GM13976 (cell line): ENCODE measurements at regions not wholly inside any gene's neighbourhood (a gene's known extent, or its start where the extent isn't known, plus 50 kb on each side); places are given as distances from the start of the nearest gene placed in this dataset.
"Not testable (repeated sequence)": the region's sequence is repeated elsewhere in the genome, so short reads cannot be mapped to it uniquely, and the experiment has no call there.

Experiments
- DNase-seq: peaks from one replicate; pipeline ENCODE4 v3.0.0; 2012; ENCODE audit warnings: low spot score
- in situ Hi-C: fragments of 300-500 bp; cut with MboI; formaldehyde crosslinking; loops from one replicate; pipeline ENCODE4 v1.12.0; 2022; ENCODE audit warnings: low sequenced_read_pairs, mixed read lengths, inconsistent platforms; ENCODE audit not compliant: unreplicated experiment
- TF ChIP-seq, protein P1 (sequence below): IDR thresholded peaks from 2 replicates; pipeline ENCODE4 v1.5.1; 2012; ENCODE audit warnings: borderline replicate concordance, mild to moderate bottlenecking; ENCODE audit not compliant: insufficient read depth; ENCODE audit errors: extremely low read depth, missing control alignments, control extremely low read depth

DNA sequence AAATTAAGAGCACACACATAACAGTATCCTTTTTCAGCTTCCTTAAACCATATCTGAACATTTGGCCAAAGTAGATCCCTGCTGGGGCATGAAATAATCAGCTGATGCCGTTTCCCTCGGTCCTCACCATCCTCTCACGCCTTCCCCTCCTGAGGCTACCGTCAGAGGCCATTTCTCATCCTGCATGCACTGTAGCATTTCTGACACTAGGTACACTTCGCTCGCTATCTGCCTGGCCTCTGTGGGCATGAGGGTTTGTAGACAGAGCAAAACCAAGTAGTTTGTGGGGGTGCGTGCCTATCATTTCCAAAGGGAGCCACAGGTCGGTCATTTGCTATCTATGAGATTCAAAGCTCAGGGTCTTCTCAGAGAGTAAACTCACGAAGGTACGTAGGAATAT lies 131.9 kb downstream of the BOD1 start:
- in situ Hi-C loops = no loop called here
- TF ChIP-seq, protein P1, sequence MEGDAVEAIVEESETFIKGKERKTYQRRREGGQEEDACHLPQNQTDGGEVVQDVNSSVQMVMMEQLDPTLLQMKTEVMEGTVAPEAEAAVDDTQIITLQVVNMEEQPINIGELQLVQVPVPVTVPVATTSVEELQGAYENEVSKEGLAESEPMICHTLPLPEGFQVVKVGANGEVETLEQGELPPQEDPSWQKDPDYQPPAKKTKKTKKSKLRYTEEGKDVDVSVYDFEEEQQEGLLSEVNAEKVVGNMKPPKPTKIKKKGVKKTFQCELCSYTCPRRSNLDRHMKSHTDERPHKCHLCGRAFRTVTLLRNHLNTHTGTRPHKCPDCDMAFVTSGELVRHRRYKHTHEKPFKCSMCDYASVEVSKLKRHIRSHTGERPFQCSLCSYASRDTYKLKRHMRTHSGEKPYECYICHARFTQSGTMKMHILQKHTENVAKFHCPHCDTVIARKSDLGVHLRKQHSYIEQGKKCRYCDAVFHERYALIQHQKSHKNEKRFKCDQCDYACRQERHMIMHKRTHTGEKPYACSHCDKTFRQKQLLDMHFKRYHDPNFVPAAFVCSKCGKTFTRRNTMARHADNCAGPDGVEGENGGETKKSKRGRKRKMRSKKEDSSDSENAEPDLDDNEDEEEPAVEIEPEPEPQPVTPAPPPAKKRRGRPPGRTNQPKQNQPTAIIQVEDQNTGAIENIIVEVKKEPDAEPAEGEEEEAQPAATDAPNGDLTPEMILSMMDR = no peak
- DNase-seq = no peak

DNA sequence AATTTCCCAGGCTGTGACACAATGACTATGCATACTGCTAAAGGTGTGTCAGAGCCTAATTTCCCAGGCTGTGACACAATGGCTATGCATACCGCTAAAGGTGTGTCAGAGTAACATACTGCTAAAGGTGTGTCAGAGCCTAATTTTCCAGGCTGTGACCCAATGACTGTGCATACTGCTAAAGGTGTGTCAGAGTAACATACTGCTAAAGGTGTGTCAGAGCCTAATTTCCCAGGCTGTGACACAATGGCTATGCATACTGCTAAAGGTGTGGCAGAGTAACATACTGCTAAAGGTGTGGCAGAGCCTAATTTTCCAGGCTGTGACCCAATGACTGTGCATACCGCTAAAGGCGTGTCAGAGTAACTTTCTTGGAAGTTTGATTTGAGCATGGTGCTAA lies 132.9 kb downstream of the BOD1 start:
- DNase-seq, in situ Hi-C loops: not testable (repeated sequence)

DNA sequence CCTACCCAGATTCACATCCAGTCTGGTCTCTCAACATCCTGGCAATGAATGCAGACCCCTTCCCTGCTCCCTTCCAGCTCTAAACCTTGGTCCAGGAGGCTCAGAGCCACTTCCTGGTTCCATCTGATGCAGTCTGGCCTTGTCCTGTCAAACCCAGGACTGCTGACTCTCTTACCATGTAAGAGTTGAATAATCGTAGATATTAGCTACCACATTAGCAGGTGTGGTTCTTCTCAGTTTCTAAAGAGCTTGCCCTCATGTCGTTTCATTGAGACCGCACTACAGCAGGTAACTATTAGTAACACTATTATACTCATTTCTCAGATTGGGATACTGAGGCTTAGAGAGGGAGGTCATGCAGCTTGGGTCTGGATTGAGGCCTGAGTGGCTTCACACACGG lies 133.3 kb downstream of the BOD1 start:
- in situ Hi-C loops = no loop called here
- no peak for DNase-seq
- TF ChIP-seq, protein P1 = no peak

DNA sequence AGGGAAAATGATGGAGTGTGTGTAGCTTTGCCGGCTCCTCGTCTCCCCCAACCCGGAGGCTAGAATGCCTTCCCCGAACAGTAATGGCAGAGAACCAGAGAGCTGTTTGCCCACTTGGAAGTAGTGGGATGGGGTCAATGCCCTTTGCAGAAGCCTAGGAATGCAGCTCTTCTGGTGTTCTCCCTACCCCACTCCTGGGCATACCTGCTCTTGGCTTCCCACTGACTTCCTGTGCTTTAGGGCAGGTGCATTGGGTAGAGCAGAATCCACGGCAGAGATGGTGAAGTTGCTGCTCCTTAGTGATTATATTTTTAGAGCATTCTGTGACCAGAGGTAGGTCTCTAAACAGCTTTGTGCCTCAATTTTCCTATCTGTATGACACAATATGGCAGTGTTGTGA lies 134.6 kb downstream of the BOD1 start:
- TF ChIP-seq, protein P1 = no peak
- in situ Hi-C loops = no loop called here
- DNase-seq = no peak

- in situ Hi-C loops = no loop called here
- DNase-seq = no peak
- TF ChIP-seq, protein P1 = no peak
Measured at GRCh38 chr5:173480896-173481295, 135.6 kb downstream of the BOD1 start.

DNA sequence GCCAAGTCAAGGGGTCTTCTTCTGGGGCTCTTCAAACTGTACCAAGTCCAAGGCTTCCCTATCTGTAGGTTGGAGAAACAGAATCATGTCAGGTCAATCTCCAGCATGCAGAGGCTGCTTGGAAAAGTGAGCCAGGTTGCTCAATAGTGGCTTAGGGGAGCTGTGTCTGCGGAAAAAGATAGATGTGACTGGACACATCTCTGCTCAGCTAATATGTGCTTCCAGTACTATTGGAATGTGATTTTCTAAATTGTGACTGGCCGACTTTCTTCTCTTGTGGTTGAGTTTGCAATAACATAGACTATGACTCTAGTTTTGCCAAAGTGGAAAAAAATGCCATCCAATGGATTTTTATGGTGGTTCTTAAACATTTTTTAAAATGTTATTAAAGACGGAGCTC lies 136.7 kb downstream of the BOD1 start:
- in situ Hi-C loops = no loop called here
- TF ChIP-seq, protein P1 = no peak
- no peak for DNase-seq

DNA sequence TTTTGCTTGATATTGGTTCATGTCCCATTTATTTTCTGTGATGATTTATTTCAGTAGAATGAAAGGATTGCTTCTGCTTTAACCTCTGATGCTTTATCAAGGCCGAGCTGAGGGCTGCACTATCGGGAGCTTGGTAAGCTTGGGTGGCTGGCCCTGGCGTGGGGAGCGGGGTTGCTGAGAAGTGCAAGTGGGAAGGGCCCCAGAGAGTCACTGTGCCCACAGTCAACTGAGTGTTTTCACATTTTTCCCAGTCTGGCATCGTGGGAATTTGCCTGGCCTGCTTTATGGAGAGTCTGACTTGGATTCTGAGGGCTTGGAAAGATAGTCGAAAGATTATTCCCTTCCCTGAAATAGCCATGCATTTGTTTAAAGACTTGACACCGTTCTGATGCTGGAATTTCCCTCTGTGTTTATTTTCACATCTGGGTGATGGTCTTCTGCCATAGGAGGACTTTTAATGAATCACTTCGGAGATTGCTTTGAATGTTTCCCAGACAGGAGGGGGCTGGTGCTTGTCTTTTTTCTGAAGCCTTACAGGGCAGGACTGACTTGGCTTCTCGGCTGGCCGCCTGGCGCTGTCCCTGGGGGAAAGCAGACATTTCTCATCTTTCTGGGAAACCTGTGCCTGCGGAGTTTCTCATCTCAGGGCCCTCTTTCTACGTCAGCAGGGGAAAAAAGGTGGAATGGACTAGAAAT lies 139.0 kb downstream of the BOD1 start:
- in situ Hi-C loops = no loop called here
- TF ChIP-seq, protein P1 = no peak
- DNase-seq = no peak
